Type B pancreatic cell (in vitro differentiated cells): ENCODE measurements at regions not wholly inside any gene's neighbourhood (a gene's known extent, or its start where the extent isn't known, plus 50 kb on each side); places are given as distances from the start of the nearest gene placed in this dataset.
"Not testable (repeated sequence)": the region's sequence is repeated elsewhere in the genome, so short reads cannot be mapped to it uniquely, and the experiment has no call there.

Experiments
- DNase-seq: peaks from one replicate; pipeline ENCODE4 v3.0.0; 2021; ENCODE audit warnings: mixed read lengths; ENCODE audit not compliant: unreplicated experiment; ENCODE audit errors: extremely low spot score
- H3K27ac Mint-ChIP-seq: 2 replicates; pipeline ENCODE4 v1.8.0; 2021; ENCODE audit warnings: mild to moderate bottlenecking, mixed read lengths
- H3K27me3 Mint-ChIP-seq: 2 replicates; pipeline ENCODE4 v1.8.0; 2021; ENCODE audit warnings: mixed read lengths
- H3K36me3 Mint-ChIP-seq: 2 replicates; pipeline ENCODE4 v1.8.0; 2021; ENCODE audit warnings: mixed read lengths
- H3K4me1 Mint-ChIP-seq: one replicate; pipeline ENCODE4 v1.8.0; 2021; ENCODE audit warnings: mixed read lengths; ENCODE audit not compliant: unreplicated experiment
- H3K4me3 Mint-ChIP-seq: 2 replicates; pipeline ENCODE4 v1.8.0; 2021; ENCODE audit warnings: mild to moderate bottlenecking, mixed read lengths
- H3K9me3 Mint-ChIP-seq: 2 replicates; pipeline ENCODE4 v1.8.0; 2021; ENCODE audit warnings: mixed read lengths
- CTCF ChIP-seq: fragments of 200-600 bp; sonication (generic); conservative IDR thresholded peaks from 2 replicates; pipeline ENCODE4 v1.5.0; 2021; ENCODE audit warnings: antibody characterized with exemption, mild to moderate bottlenecking

- H3K27me3 Mint-ChIP-seq = no peaks in the 10 kb centered on the region
- TF ChIP-seq CTCF = no peak
- H3K4me1 Mint-ChIP-seq = no peaks in the 10 kb centered on the region
- H3K4me3 Mint-ChIP-seq = no peak overlapping the region
- no peak for DNase-seq
- H3K9me3 Mint-ChIP-seq = peaks cover 15% of the 10 kb centered on the region
- H3K36me3 Mint-ChIP-seq = no peaks in the 10 kb centered on the region
- no peak overlapping the region for H3K27ac Mint-ChIP-seq
Observed at GRCh38 chr5:91244380-91245073, 138.6 kb downstream of the ARRDC3 start.

- Mint-ChIP-seq H3K27ac (no peak overlapping the region), H3K36me3 (no peaks in the 10 kb centered on the region), H3K4me1 (no peaks in the 10 kb centered on the region), H3K9me3 (peaks cover 15% of the 10 kb centered on the region), H3K4me3 (no peak overlapping the region), H3K27me3 (no peaks in the 10 kb centered on the region)
- no peak for DNase-seq
- TF ChIP-seq CTCF = no peak
Observed at GRCh38 chr5:91243852-91244251, 139.3 kb downstream of the ARRDC3 start.

GRCh38 chr5:91243286-91243685 lies 139.8 kb downstream of the ARRDC3 start:
- TF ChIP-seq CTCF = no peak
- H3K4me3 Mint-ChIP-seq = no peak overlapping the region
- H3K27ac Mint-ChIP-seq = no peak overlapping the region
- H3K27me3 Mint-ChIP-seq = no peaks in the 10 kb centered on the region
- H3K9me3 Mint-ChIP-seq = peaks cover 15% of the 10 kb centered on the region
- no peak for DNase-seq
- H3K36me3 Mint-ChIP-seq = no peaks in the 10 kb centered on the region
- no peaks in the 10 kb centered on the region for H3K4me1 Mint-ChIP-seq

- H3K36me3 Mint-ChIP-seq, DNase-seq, H3K27me3 Mint-ChIP-seq, H3K27ac Mint-ChIP-seq, H3K4me3 Mint-ChIP-seq, H3K4me1 Mint-ChIP-seq: not testable (repeated sequence)
- H3K9me3 Mint-ChIP-seq = peaks cover 15% of the 10 kb centered on the region
Observed at GRCh38 chr5:91241460-91241859, 141.7 kb downstream of the ARRDC3 start.

- H3K36me3 Mint-ChIP-seq = no peaks in the 10 kb centered on the region
- no peak overlapping the region for H3K27ac Mint-ChIP-seq
- H3K9me3 Mint-ChIP-seq = peaks cover 15% of the 10 kb centered on the region
- DNase-seq = no peak
- TF ChIP-seq CTCF = no peak
- H3K4me3 Mint-ChIP-seq = no peak overlapping the region
- H3K4me1 Mint-ChIP-seq = no peaks in the 10 kb centered on the region
- no peaks in the 10 kb centered on the region for H3K27me3 Mint-ChIP-seq
Observed at GRCh38 chr5:91240175-91240574, 142.9 kb downstream of the ARRDC3 start.

GRCh38 chr5:91235271-91235694 lies 147.8 kb downstream of the ARRDC3 start:
- Mint-ChIP-seq H3K27me3 (no peaks in the 10 kb centered on the region), H3K36me3 (no peaks in the 10 kb centered on the region), H3K27ac (no peak overlapping the region), H3K4me1 (no peaks in the 10 kb centered on the region), H3K9me3 (no peaks in the 10 kb centered on the region), H3K4me3 (no peak overlapping the region)
- TF ChIP-seq CTCF = no peak
- no peak for DNase-seq
